ENCODE measurements at regions not wholly inside any gene's neighbourhood (a gene's known extent, or its start where the extent isn't known, plus 50 kb on each side); places are given as distances from the start of the nearest gene placed in this dataset.
"Not testable (repeated sequence)": the region's sequence is repeated elsewhere in the genome, so short reads cannot be mapped to it uniquely, and the experiment has no call there.

DNA sequence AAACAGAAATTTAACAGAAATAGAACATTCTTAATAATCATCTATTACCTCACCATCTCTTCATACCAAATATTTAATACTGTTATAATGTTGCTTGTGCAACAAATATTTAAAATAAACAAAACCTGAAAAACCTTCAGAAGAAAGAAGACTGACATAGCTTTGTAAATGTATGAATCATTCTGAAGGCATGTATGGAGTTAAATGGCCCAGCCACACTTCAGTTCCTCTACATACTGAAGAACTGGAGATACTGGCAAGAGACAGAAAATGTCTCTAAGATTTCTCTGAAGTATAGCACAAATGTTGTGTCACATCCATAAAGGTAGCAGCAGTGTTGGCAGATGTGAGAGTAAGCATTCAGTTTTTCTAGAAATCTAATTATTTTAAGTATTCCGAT lies 275.3 kb upstream of the FGF13 start:
- POLR2A ChIA-PET: no interaction called here

DNA sequence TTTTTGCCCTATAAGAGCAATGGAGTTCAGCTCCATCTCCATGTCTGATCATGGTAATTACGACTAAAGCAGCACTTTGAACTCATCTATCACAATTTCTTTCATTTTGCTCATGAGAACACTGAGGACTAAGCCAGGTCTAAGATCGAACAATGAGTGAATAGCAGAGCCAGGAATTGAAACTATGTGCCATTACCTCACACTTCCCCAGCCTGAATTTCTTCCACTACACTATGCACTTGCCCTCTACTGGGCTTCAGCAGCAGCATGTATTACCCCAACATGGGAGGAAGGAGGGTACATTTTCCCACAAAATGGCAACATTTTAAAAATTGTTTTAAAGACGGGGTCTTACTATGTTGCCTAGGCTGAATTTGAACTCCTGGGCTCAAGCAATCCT lies 274.7 kb upstream of the FGF13 start:
- ChIA-PET POLR2A (no interaction called here), CTCF (no interaction called here)
- no peak for DNase-seq (ENCODE audit: extremely low spot score)
- TF ChIP-seq FOXK2 (IDR thresholded peaks at IDR 0.05): no peak
- TF ChIP-seq HDGF (IDR thresholded peaks at IDR 0.05; ENCODE audit: borderline replicate concordance): no peak
- TF ChIP-seq, protein P1, sequence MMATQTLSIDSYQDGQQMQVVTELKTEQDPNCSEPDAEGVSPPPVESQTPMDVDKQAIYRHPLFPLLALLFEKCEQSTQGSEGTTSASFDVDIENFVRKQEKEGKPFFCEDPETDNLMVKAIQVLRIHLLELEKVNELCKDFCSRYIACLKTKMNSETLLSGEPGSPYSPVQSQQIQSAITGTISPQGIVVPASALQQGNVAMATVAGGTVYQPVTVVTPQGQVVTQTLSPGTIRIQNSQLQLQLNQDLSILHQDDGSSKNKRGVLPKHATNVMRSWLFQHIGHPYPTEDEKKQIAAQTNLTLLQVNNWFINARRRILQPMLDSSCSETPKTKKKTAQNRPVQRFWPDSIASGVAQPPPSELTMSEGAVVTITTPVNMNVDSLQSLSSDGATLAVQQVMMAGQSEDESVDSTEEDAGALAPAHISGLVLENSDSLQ (IDR thresholded peaks at IDR 0.05): no peak
- no peak for TF ChIP-seq SP1 (IDR thresholded peaks at IDR 0.05)
- no peak for TF ChIP-seq ARNT (IDR thresholded peaks at IDR 0.05)
- no peak for TF ChIP-seq NFRKB (IDR thresholded peaks at IDR 0.05)
- no peak for TF ChIP-seq CTBP1 (IDR thresholded peaks at IDR 0.05; ENCODE audit: borderline replicate concordance)

More for the DNA sequence above, 275.3 kb upstream of the FGF13 start:
- CTCF ChIA-PET: no interaction called here
- TF ChIP-seq NFRKB (IDR thresholded peaks at IDR 0.05) (no peak), FOXM1 (IDR thresholded peaks at IDR 0.05; ENCODE audit: borderline replicate concordance) (no peak), FOXA1 (IDR thresholded peaks at IDR 0.05) (no peak), CTBP1 (IDR thresholded peaks at IDR 0.05; ENCODE audit: borderline replicate concordance) (no peak), BHLHE40 (IDR thresholded peaks at IDR 0.05; ENCODE audit: borderline replicate concordance) (no peak), HDGF (IDR thresholded peaks at IDR 0.05; ENCODE audit: borderline replicate concordance) (no peak)
- no peak for DNase-seq (ENCODE audit: extremely low spot score)

- no peak for DNase-seq (ENCODE audit: extremely low spot score)
- CTCF ChIA-PET: no interaction called here
- POLR2A ChIA-PET: no interaction called here
- TF ChIP-seq SUZ12 (IDR thresholded peaks at IDR 0.05) (no peak), NFRKB (IDR thresholded peaks at IDR 0.05) (no peak), FOXA1 (IDR thresholded peaks at IDR 0.05) (no peak), SP1 (IDR thresholded peaks at IDR 0.05) (no peak), LEF1 (IDR thresholded peaks at IDR 0.05; ENCODE audit: borderline replicate concordance) (no peak), HDGF (IDR thresholded peaks at IDR 0.05; ENCODE audit: borderline replicate concordance) (no peak), BHLHE40 (IDR thresholded peaks at IDR 0.05; ENCODE audit: borderline replicate concordance) (no peak), FOXK2 (IDR thresholded peaks at IDR 0.05) (no peak), TARDBP (IDR thresholded peaks at IDR 0.05) (no peak), CTBP1 (IDR thresholded peaks at IDR 0.05; ENCODE audit: borderline replicate concordance) (no peak), ZNF384 (IDR thresholded peaks at IDR 0.05) (no peak), ELF4 (IDR thresholded peaks at IDR 0.05) (no peak), FOXM1 (IDR thresholded peaks at IDR 0.05; ENCODE audit: borderline replicate concordance) (no peak), ARNT (IDR thresholded peaks at IDR 0.05) (no peak), L3MBTL2 (conservative IDR thresholded peaks at IDR 0.05) (no peak)
- TF ChIP-seq, protein P1 (IDR thresholded peaks at IDR 0.05): no peak
Measured at GRCh38 chrX:138982365-138982764, 270.8 kb upstream of the FGF13 start.

GRCh38 chrX:138964501-138964900 lies 253.0 kb upstream of the FGF13 start:
- ChIA-PET CTCF (no interaction called here), POLR2A (no interaction called here)
- TF ChIP-seq FOXM1 (IDR thresholded peaks at IDR 0.05; ENCODE audit: borderline replicate concordance) (no peak), ARNT (IDR thresholded peaks at IDR 0.05) (no peak), ZNF384 (IDR thresholded peaks at IDR 0.05) (no peak), FOXK2 (IDR thresholded peaks at IDR 0.05) (no peak), HDGF (IDR thresholded peaks at IDR 0.05; ENCODE audit: borderline replicate concordance) (no peak), LEF1 (IDR thresholded peaks at IDR 0.05; ENCODE audit: borderline replicate concordance) (no peak), BHLHE40 (IDR thresholded peaks at IDR 0.05; ENCODE audit: borderline replicate concordance) (no peak), FOXA1 (IDR thresholded peaks at IDR 0.05) (no peak), ELF4 (IDR thresholded peaks at IDR 0.05) (no peak), SP1 (IDR thresholded peaks at IDR 0.05) (no peak), CTBP1 (IDR thresholded peaks at IDR 0.05; ENCODE audit: borderline replicate concordance) (no peak)
- TF ChIP-seq, protein P1 (IDR thresholded peaks at IDR 0.05): no peak
- no peak for DNase-seq (ENCODE audit: extremely low spot score)

GRCh38 chrX:138962419-138962818 lies 250.9 kb upstream of the FGF13 start:
- DNase-seq (ENCODE audit: extremely low spot score); POLR2A ChIA-PET; CTCF ChIA-PET: not testable (repeated sequence)

DNA sequence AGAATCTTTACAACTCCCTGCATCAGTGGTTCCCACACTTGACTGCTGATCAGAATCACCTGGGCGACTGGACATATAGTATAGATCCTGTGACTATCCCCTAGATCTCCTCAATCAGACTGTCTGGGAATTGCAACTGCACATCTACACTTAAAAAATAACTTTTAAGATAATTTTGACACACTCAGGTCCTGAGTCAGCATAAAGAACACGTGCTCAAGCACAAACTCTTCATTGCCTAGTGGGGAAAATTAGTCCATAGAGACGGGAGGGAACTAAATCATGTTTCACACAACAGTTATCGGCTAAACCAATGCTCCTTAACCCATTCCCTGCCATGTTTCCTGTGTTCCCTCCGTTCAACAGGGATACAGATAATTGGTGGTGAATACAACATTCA lies 243.5 kb upstream of the FGF13 start:
- DNase-seq (ENCODE audit: extremely low spot score): no peak
- ChIA-PET POLR2A (no interaction called here), CTCF (no interaction called here)
- TF ChIP-seq L3MBTL2 (conservative IDR thresholded peaks at IDR 0.05) (no peak), BHLHE40 (IDR thresholded peaks at IDR 0.05; ENCODE audit: borderline replicate concordance) (no peak), NFRKB (IDR thresholded peaks at IDR 0.05) (no peak), ARNT (IDR thresholded peaks at IDR 0.05) (no peak), FOXA1 (IDR thresholded peaks at IDR 0.05) (no peak), TARDBP (IDR thresholded peaks at IDR 0.05) (no peak), FOXM1 (IDR thresholded peaks at IDR 0.05; ENCODE audit: borderline replicate concordance) (no peak)
- TF ChIP-seq, protein P1 (IDR thresholded peaks at IDR 0.05): no peak

GRCh38 chrX:138946926-138947325 lies 235.4 kb upstream of the FGF13 start:
- ChIA-PET POLR2A (no interaction called here), CTCF (no interaction called here)
- DNase-seq (ENCODE audit: extremely low spot score): no peak
- TF ChIP-seq ELF4 (IDR thresholded peaks at IDR 0.05) (no peak), LEF1 (IDR thresholded peaks at IDR 0.05; ENCODE audit: borderline replicate concordance) (no peak), FOXA1 (IDR thresholded peaks at IDR 0.05) (no peak), BHLHE40 (IDR thresholded peaks at IDR 0.05; ENCODE audit: borderline replicate concordance) (no peak), HDGF (IDR thresholded peaks at IDR 0.05; ENCODE audit: borderline replicate concordance) (no peak), FOXK2 (IDR thresholded peaks at IDR 0.05) (no peak), SP1 (IDR thresholded peaks at IDR 0.05) (no peak), NFRKB (IDR thresholded peaks at IDR 0.05) (no peak), ZNF384 (IDR thresholded peaks at IDR 0.05) (no peak), SUZ12 (IDR thresholded peaks at IDR 0.05) (no peak), FOXM1 (IDR thresholded peaks at IDR 0.05; ENCODE audit: borderline replicate concordance) (no peak), L3MBTL2 (conservative IDR thresholded peaks at IDR 0.05) (no peak), CTBP1 (IDR thresholded peaks at IDR 0.05; ENCODE audit: borderline replicate concordance) (no peak), TARDBP (IDR thresholded peaks at IDR 0.05) (no peak), ARNT (IDR thresholded peaks at IDR 0.05) (no peak)
- TF ChIP-seq, protein P1 (IDR thresholded peaks at IDR 0.05): no peak
